ENCODE measurements at regions not wholly inside any gene's neighbourhood (a gene's known extent, or its start where the extent isn't known, plus 50 kb on each side); places are given as distances from the start of the nearest gene placed in this dataset.

GRCh38 chr6:115612216-115612615, 448.5 kb downstream of the FRK start:
- Histone ChIP-seq H2AFZ (ENCODE audit: low read depth, low read length) (no peak overlapping the region), H3K36me3 (ENCODE audit: insufficient read depth, low read length) (no peaks in the 10 kb centered on the region), H3K4me1 (ENCODE audit: insufficient read depth, low read length) (peaks cover 6% of the 10 kb centered on the region), H3K9ac (ENCODE audit: low read length) (no peak overlapping the region), H3K4me2 (ENCODE audit: low read length) (no peak overlapping the region), H3K4me3 (ENCODE audit: insufficient read depth, low read depth, low read length) (no peak overlapping the region), H3K27me3 (ENCODE audit: insufficient read depth, low read length) (no peaks in the 10 kb centered on the region), H4K20me1 (ENCODE audit: insufficient read depth, low read length) (no peaks in the 10 kb centered on the region), H3K27ac (ENCODE audit: low read depth, low read length) (no peak overlapping the region), H3K79me2 (ENCODE audit: insufficient read depth, low read length) (no peaks in the 10 kb centered on the region), H3K9me3 (ENCODE audit: insufficient read depth, low read depth, low read length) (no peaks in the 10 kb centered on the region)
- no peak for DNase-seq (ENCODE audit: low read depth)
- H3K4me1 Mint-ChIP-seq (ENCODE audit: low read depth, unreplicated experiment) = peaks cover 19% of the 10 kb centered on the region
- H3K36me3 Mint-ChIP-seq (ENCODE audit: low read depth, unreplicated experiment) = no peaks in the 10 kb centered on the region
- no peak overlapping the region for H3K4me3 Mint-ChIP-seq (ENCODE audit: unreplicated experiment)
- no peaks in the 10 kb centered on the region for H3K27me3 Mint-ChIP-seq (ENCODE audit: low read depth, unreplicated experiment)
- FAIRE-seq = no peak
- TF ChIP-seq EZH2 (IDR thresholded peaks at IDR 0.05; ENCODE audit: insufficient read depth, low read length) (no peak), CTCF (IDR thresholded peaks at IDR 0.05; ENCODE audit: insufficient read depth, low read depth, low read length) (no peak)
- no peak overlapping the region for H3K27ac Mint-ChIP-seq (ENCODE audit: unreplicated experiment)
- no peaks in the 10 kb centered on the region for H3K9me3 Mint-ChIP-seq (ENCODE audit: unreplicated experiment)

DNA sequence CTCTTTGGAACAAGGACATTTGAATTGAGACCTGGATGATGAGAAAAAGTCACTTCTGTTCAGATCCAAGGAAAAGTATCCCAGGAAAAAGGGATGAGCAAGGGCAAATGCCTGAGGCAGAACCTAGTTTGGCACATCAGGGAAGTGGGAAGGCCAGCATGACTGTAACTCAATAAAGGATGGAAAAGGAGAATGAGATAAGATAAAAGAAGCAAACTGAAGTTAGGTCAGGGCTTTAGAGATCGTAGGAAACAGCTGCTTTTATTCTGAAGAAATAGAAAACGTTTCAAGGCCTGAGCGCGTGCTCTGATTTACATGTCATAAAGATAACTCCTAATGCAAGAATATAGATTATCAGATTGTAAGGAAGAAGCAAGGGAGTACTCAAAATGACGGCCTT, 450.0 kb downstream of the FRK start:
- Histone ChIP-seq H3K36me3 (ENCODE audit: insufficient read depth, low read length) (no peaks in the 10 kb centered on the region), H3K9me3 (ENCODE audit: insufficient read depth, low read depth, low read length) (no peaks in the 10 kb centered on the region), H4K20me1 (ENCODE audit: insufficient read depth, low read length) (no peaks in the 10 kb centered on the region), H3K79me2 (ENCODE audit: insufficient read depth, low read length) (no peaks in the 10 kb centered on the region), H3K4me2 (ENCODE audit: low read length) (no peak overlapping the region), H3K27me3 (ENCODE audit: insufficient read depth, low read length) (no peaks in the 10 kb centered on the region), H3K4me1 (ENCODE audit: insufficient read depth, low read length) (peaks cover 6% of the 10 kb centered on the region), H2AFZ (ENCODE audit: low read depth, low read length) (no peak overlapping the region), H3K9ac (ENCODE audit: low read length) (no peak overlapping the region), H3K27ac (ENCODE audit: low read depth, low read length) (no peak overlapping the region), H3K4me3 (ENCODE audit: insufficient read depth, low read depth, low read length) (no peak overlapping the region)
- Mint-ChIP-seq H3K36me3 (ENCODE audit: low read depth, unreplicated experiment) (no peaks in the 10 kb centered on the region), H3K27me3 (ENCODE audit: low read depth, unreplicated experiment) (no peaks in the 10 kb centered on the region), H3K9me3 (ENCODE audit: unreplicated experiment) (no peaks in the 10 kb centered on the region), H3K4me3 (ENCODE audit: unreplicated experiment) (no peak overlapping the region), H3K4me1 (ENCODE audit: low read depth, unreplicated experiment) (peaks cover 9% of the 10 kb centered on the region), H3K27ac (ENCODE audit: unreplicated experiment) (no peak overlapping the region)
- TF ChIP-seq CTCF (IDR thresholded peaks at IDR 0.05; ENCODE audit: insufficient read depth, low read depth, low read length) = no peak
- TF ChIP-seq EZH2 (IDR thresholded peaks at IDR 0.05; ENCODE audit: insufficient read depth, low read length) = no peak
- no peak for FAIRE-seq
- no peak for DNase-seq (ENCODE audit: low read depth)

DNA sequence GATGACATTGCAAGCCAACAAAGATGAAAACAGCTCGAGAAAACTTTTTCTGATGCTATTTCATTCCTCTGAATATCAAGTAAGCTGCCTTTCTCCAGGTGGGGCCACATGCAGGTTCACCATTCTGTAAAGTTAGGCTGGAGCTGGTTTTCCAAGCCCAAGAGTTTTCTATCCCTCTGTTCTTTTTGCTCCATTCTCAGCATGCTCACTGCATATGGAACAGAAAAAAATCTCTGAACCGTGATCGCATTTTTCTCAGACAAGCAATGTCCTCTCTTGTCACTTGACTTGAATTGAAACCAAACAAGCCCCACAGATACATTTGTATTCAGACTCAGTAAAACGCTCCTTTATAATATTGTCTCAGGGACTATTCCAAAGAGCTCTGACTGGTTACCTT, 451.6 kb downstream of the FRK start:
- Histone ChIP-seq H3K9ac (ENCODE audit: low read length) (no peak overlapping the region), H2AFZ (ENCODE audit: low read depth, low read length) (no peak overlapping the region), H3K9me3 (ENCODE audit: insufficient read depth, low read depth, low read length) (no peaks in the 10 kb centered on the region), H4K20me1 (ENCODE audit: insufficient read depth, low read length) (no peaks in the 10 kb centered on the region), H3K4me3 (ENCODE audit: insufficient read depth, low read depth, low read length) (no peak overlapping the region), H3K4me2 (ENCODE audit: low read length) (no peak overlapping the region), H3K27ac (ENCODE audit: low read depth, low read length) (no peak overlapping the region), H3K4me1 (ENCODE audit: insufficient read depth, low read length) (peaks cover 6% of the 10 kb centered on the region), H3K79me2 (ENCODE audit: insufficient read depth, low read length) (no peaks in the 10 kb centered on the region), H3K27me3 (ENCODE audit: insufficient read depth, low read length) (no peaks in the 10 kb centered on the region), H3K36me3 (ENCODE audit: insufficient read depth, low read length) (no peaks in the 10 kb centered on the region)
- no peak overlapping the region for H3K4me3 Mint-ChIP-seq (ENCODE audit: unreplicated experiment)
- no peak overlapping the region for H3K27ac Mint-ChIP-seq (ENCODE audit: unreplicated experiment)
- H3K4me1 Mint-ChIP-seq (ENCODE audit: low read depth, unreplicated experiment) = peaks cover 9% of the 10 kb centered on the region
- FAIRE-seq = no peak
- no peak for TF ChIP-seq CTCF (IDR thresholded peaks at IDR 0.05; ENCODE audit: insufficient read depth, low read depth, low read length)
- no peak for TF ChIP-seq EZH2 (IDR thresholded peaks at IDR 0.05; ENCODE audit: insufficient read depth, low read length)
- no peaks in the 10 kb centered on the region for H3K27me3 Mint-ChIP-seq (ENCODE audit: low read depth, unreplicated experiment)
- H3K36me3 Mint-ChIP-seq (ENCODE audit: low read depth, unreplicated experiment) = no peaks in the 10 kb centered on the region
- no peaks in the 10 kb centered on the region for H3K9me3 Mint-ChIP-seq (ENCODE audit: unreplicated experiment)
- DNase-seq (ENCODE audit: low read depth) = no peak

All from astrocyte (in vitro differentiated cells and primary cell).